ENCODE measurements at regions not wholly inside any gene's neighbourhood (a gene's known extent, or its start where the extent isn't known, plus 50 kb on each side); places are given as distances from the start of the nearest gene placed in this dataset.

DNA sequence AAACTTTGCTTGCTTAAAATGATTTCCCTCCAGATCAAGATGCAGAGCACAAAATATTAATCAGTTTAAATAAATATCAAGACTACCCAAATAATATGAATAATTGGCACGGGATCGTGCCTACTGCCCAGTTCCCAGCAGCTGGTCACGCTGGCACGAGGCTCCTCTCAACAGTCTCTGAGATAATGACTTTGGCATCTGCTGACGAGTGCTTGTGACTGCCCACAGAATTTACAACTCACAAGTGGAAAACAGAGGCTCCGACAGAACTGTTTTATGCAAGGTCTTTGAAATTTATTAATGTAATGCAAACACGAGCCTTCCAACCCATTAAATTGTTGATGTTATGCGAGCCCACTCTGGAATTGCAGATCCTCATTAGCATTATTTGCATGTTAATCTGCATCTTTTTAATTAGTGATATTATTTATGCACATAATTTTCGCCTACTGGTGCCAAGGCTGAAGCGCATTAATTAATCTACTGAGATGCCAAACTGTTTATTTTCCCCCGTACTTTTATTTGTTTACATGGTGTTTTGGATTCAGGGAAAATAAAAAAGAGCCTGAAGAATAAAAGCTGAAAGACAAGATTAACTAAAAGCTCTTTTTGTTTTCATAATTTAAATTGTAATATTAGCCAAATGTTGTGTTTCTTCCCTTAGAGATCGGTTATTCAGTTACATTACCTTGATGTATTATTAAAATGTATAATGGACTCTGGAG, 369.3 kb upstream of the IRX1 start:
- DNase-seq (ENCODE audit: low read depth) = no peak
- TF ChIP-seq, protein P1, sequence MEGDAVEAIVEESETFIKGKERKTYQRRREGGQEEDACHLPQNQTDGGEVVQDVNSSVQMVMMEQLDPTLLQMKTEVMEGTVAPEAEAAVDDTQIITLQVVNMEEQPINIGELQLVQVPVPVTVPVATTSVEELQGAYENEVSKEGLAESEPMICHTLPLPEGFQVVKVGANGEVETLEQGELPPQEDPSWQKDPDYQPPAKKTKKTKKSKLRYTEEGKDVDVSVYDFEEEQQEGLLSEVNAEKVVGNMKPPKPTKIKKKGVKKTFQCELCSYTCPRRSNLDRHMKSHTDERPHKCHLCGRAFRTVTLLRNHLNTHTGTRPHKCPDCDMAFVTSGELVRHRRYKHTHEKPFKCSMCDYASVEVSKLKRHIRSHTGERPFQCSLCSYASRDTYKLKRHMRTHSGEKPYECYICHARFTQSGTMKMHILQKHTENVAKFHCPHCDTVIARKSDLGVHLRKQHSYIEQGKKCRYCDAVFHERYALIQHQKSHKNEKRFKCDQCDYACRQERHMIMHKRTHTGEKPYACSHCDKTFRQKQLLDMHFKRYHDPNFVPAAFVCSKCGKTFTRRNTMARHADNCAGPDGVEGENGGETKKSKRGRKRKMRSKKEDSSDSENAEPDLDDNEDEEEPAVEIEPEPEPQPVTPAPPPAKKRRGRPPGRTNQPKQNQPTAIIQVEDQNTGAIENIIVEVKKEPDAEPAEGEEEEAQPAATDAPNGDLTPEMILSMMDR (IDR thresholded peaks at IDR 0.05; ENCODE audit: low read depth, low read length, missing control alignments) = no peak
- in situ Hi-C loops (cut with HindIII; ENCODE audit: low sequenced_read_pairs) = no loop called here
- no peak overlapping the region for H3K4me3 ChIP-seq (ENCODE audit: low read depth, low read length)

DNA sequence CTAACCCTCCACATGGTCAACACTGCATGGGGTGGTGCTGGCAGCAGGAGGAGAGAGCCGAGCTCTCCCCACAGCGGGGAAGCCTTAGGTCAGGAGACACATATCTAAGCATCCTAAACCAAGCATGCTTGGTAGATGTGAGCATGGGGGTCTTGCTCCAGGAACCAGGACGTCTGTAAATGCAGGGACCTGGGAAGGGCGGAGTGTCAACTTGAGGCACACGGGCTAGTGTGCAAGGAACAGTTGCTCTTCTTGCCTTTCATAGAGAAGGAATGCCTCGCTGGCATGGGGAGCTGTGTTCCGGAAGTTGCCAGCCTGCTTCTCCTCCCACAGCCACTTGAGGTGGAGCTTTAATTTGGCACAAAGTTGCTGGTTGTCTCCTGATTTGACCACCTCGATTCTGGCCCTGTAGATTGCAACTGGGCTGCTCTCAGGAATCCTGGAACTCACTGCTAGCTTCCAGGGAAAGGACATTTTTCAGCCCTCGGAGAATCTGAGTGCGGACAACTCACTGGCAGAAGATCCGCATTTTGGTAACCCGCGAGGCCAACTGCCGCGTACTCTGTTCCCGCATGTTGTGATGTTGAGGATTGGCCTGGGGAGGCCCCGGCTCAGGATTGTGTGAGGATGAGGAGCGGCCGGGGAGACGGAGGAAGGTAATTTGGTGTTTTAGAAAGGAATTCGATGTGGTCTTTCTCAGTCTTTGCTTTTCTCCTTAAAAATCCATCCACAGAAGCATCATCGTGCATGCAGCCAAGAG, 370.3 kb upstream of the IRX1 start:
- in situ Hi-C loops (cut with HindIII; ENCODE audit: low sequenced_read_pairs) = no loop called here
- no peak for DNase-seq (ENCODE audit: low read depth)
- H3K4me3 ChIP-seq (ENCODE audit: low read depth, low read length) = no peak overlapping the region

DNA sequence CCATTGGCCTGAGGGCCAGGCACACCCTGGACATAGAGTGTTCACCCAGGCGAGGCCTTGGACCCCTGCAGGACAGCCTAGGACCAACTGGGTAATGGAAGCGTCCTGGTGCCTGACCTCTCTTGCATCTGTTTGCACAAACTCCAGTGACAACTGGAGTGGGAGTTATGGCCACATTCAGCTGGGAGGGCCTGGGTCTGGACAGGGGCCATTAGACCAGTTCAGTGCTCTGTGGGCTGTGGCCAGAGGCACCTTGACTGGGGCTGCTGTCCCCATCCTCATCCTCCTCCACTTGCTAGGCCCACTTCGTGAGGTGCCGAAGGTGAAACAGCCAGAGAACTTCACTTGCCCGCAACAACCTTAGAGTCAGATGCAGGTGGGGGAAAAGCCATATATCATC, 372.7 kb upstream of the IRX1 start:
- TF ChIP-seq, protein P1 (IDR thresholded peaks at IDR 0.05; ENCODE audit: low read depth, low read length, missing control alignments) = no peak
- no peak for DNase-seq (ENCODE audit: low read depth)
- H3K4me3 ChIP-seq (ENCODE audit: low read depth, low read length) = no peak overlapping the region
- in situ Hi-C loops (cut with HindIII; ENCODE audit: low sequenced_read_pairs) = no loop called here

More for the DNA sequence above, 370.3 kb upstream of the IRX1 start:
- TF ChIP-seq, protein P1 (IDR thresholded peaks at IDR 0.05; ENCODE audit: low read depth, low read length, missing control alignments) = no peak

- no peak overlapping the region for H3K4me3 ChIP-seq (ENCODE audit: low read depth, low read length)
- DNase-seq (ENCODE audit: low read depth) = no peak
- TF ChIP-seq, protein P1 (IDR thresholded peaks at IDR 0.05; ENCODE audit: low read depth, low read length, missing control alignments) = no peak
- in situ Hi-C loops (cut with HindIII; ENCODE audit: low sequenced_read_pairs) = no loop called here
Observed at GRCh38 chr5:3221432-3221831, 374.2 kb upstream of the IRX1 start.

- no peak for DNase-seq (ENCODE audit: low read depth)
- TF ChIP-seq, protein P1 (IDR thresholded peaks at IDR 0.05; ENCODE audit: low read depth, low read length, missing control alignments) = no peak
- in situ Hi-C loops (cut with HindIII; ENCODE audit: low sequenced_read_pairs) = no loop called here
- H3K4me3 ChIP-seq (ENCODE audit: low read depth, low read length) = no peak overlapping the region
Observed at GRCh38 chr5:3220638-3221288, 374.9 kb upstream of the IRX1 start.

DNA sequence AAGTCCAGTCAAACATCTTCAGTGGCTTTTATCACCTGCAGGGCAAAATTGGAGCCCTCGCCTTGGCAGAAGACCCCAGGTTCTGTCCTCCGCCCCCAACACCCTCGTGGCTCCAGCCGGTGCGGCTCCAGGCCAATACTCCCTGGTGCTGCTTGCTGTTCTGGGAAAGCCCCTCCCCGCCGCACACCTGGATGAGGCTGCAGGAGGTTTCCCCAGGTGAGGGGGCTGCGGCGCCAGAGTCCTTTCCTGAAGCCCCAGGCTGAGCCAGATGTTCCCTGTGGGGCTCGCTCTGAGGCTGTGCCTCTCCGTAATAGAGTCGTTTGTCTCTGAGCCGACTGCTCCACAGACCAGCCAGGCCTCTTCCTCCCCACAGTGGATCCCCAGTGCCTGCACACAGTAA, 375.4 kb upstream of the IRX1 start:
- TF ChIP-seq, protein P1 (IDR thresholded peaks at IDR 0.05; ENCODE audit: low read depth, low read length, missing control alignments) = no peak
- DNase-seq (ENCODE audit: low read depth) = no peak
- in situ Hi-C loops (cut with HindIII; ENCODE audit: low sequenced_read_pairs) = no loop called here
- H3K4me3 ChIP-seq (ENCODE audit: low read depth, low read length) = no peak overlapping the region

All from astrocyte of the cerebellum (primary cell).